ENCODE measurements at regions not wholly inside any gene's neighbourhood (a gene's known extent, or its start where the extent isn't known, plus 50 kb on each side); places are given as distances from the start of the nearest gene placed in this dataset.
A peak's percentile ranks its signal among the peaks of the same experiment; 100 is the strongest.

DNA sequence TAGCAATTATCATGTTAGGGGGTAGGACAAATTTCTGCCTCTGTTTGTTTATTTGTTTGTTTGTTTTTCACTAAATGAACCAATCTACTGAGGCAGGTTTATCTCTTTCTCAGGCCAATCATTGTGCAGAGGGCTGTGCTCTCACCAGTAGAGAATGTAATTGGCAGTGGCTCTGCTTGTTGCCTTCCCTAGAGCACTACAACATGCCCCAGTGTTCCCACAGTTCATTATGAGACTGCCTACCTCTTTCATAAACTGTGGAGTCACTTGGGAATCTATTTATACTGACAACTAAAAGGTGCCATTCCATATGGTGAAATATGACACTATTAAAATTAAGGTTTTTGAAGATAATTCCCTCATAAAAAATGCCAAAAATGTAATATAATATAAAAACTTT, 196.3 kb upstream of the ALCAM start:
- H3K4me3 ChIP-seq (ENCODE audit: low read depth, low read length) = no peak overlapping the region
- TF ChIP-seq, protein P1, sequence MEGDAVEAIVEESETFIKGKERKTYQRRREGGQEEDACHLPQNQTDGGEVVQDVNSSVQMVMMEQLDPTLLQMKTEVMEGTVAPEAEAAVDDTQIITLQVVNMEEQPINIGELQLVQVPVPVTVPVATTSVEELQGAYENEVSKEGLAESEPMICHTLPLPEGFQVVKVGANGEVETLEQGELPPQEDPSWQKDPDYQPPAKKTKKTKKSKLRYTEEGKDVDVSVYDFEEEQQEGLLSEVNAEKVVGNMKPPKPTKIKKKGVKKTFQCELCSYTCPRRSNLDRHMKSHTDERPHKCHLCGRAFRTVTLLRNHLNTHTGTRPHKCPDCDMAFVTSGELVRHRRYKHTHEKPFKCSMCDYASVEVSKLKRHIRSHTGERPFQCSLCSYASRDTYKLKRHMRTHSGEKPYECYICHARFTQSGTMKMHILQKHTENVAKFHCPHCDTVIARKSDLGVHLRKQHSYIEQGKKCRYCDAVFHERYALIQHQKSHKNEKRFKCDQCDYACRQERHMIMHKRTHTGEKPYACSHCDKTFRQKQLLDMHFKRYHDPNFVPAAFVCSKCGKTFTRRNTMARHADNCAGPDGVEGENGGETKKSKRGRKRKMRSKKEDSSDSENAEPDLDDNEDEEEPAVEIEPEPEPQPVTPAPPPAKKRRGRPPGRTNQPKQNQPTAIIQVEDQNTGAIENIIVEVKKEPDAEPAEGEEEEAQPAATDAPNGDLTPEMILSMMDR (IDR thresholded peaks at IDR 0.05; ENCODE audit: insufficient read depth, low read length) = no peak
- no peak for DNase-seq (ENCODE audit: low read depth)

DNA sequence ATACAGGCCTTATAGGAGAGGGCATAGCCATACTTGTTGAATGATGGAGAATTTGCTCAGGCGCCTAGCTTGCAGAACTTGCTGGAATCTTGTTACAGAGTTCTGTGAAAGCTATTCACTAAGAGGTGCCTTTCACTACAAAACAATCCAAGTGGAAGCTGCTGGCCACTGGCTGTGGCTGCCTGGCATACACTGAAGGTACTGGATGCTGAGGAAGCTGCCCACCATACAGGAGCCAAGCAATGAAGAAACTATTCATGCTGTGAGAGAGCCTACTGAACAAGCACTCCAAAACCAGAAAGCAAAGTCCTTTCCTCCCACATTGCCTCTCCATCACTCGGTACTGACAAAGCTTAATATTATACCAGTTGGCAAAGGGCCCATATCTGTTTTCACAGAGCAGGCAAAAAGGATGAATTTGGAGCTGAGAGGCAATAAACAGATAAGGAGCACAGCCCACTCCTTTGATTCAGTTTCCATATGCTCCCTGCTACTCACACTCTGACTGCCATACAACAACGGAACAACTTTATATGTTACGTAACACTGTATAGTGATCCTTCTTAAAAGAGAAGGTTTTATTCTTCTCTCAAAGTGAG, 192.6 kb upstream of the ALCAM start:
- DNase-seq (ENCODE audit: low read depth) = no peak
- TF ChIP-seq, protein P1 (IDR thresholded peaks at IDR 0.05; ENCODE audit: insufficient read depth, low read length) = no peak
- no peak overlapping the region for H3K4me3 ChIP-seq (ENCODE audit: low read depth, low read length)

DNA sequence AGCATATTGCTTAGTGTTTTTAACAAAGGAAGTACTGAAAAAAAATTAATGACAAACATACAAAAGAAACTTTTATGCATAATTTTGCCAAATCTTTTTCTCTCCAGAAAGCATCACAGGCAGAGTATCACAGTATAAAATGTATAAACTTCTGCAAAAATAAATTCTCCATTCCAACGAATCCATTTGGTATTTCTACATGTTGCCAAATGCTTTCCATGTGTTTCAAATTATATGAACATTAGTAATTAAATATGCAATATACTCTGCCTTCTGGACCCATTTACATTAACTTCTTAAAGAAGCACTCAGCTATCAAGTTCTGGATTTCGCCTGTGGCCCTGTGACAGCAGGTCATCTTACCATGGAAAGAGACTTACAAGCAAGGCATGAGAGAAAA, 189.1 kb upstream of the ALCAM start:
- TF ChIP-seq, protein P1 (IDR thresholded peaks at IDR 0.05; ENCODE audit: insufficient read depth, low read length) = no peak
- H3K4me3 ChIP-seq (ENCODE audit: low read depth, low read length) = no peak overlapping the region
- peak; percentile 10 for DNase-seq (ENCODE audit: low read depth)

DNA sequence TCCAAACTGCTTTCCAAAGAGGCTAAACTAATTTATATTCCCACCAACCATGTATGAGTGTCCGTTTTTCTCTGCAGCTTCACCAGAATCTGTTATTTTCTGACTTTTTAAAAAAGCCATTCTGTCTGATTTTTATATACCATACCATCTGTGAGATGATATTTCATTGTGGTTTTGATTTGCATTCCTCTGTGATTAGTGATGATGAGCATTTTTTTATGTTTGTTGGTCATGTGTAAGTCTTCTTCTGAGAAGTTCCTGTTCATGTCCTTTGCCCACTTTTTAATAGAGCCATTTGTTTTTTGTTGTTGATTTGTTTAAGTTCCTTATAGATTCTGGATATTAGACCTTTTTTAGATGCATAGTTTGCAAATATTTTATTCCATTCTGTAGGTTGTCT, 179.4 kb upstream of the ALCAM start:
- TF ChIP-seq, protein P1 (IDR thresholded peaks at IDR 0.05; ENCODE audit: insufficient read depth, low read length) = no peak
- DNase-seq (ENCODE audit: low read depth) = no peak
- H3K4me3 ChIP-seq (ENCODE audit: low read depth, low read length) = no peak overlapping the region

DNA sequence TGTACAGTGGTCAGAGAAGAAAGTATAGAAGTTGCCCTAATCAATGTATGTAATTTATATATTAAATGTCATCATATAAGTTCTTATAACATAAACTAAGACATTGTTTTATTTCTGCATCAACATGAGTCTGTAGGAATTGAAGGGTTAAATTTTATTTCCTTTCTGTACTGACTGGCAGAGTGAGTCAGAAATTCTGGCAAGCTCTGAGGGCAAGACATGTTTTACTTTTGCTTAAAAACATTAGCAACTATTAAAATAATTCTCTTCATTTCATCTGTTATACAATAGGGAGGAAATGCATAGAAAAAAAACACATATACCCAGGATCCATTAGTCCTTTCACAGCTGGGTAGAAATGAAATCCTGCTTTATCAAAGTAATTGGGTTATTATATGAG, 171.4 kb upstream of the ALCAM start:
- H3K4me3 ChIP-seq (ENCODE audit: low read depth, low read length) = no peak overlapping the region
- TF ChIP-seq, protein P1 (IDR thresholded peaks at IDR 0.05; ENCODE audit: insufficient read depth, low read length) = no peak
- DNase-seq (ENCODE audit: low read depth) = peak; percentile 62

DNA sequence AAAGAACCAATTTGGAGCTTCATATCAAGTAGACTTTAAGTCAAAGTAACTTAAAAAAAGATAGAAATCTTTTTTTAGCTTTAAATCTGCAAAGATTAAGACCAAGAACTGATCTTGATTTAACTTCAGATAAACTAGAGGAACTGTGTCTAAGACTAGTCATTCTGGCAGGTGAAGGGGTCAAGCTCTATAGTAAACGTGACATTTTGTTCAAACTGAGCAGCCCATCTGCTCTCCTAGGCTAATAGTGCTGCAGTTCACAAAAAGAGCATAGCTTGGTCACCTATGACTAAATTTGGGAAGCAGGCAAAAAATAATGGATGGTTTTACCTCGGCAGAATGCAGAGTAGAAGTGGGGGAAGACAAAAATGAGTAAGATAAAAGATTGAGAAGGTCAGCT, 168.8 kb upstream of the ALCAM start:
- no peak for DNase-seq (ENCODE audit: low read depth)
- TF ChIP-seq, protein P1 (IDR thresholded peaks at IDR 0.05; ENCODE audit: insufficient read depth, low read length) = no peak
- H3K4me3 ChIP-seq (ENCODE audit: low read depth, low read length) = no peak overlapping the region

DNA sequence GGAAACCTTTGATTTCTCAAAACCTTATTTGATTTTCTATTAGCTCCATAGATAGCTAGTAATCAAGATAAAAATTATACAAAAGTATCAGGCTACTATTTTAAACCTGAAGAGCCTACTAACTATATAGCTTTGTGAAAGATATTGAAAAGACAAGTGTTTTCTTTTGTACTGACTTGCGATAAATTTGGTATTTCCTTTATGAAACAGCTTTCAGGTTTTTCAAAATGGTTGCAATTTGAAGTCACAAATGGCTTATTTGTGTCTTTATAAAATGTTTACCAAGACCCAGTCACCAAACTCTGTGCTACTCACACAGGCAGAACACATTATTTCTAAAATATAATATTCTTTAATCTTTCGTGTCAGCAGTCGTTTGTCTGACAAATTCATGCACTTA, 167.5 kb upstream of the ALCAM start:
- no peak overlapping the region for H3K4me3 ChIP-seq (ENCODE audit: low read depth, low read length)
- DNase-seq (ENCODE audit: low read depth) = no peak
- TF ChIP-seq, protein P1 (IDR thresholded peaks at IDR 0.05; ENCODE audit: insufficient read depth, low read length) = no peak

Data from fibroblast of the aortic adventitia (primary cell).